WTC11 (cell line): ENCODE measurements at regions not wholly inside any gene's neighbourhood (a gene's known extent, or its start where the extent isn't known, plus 50 kb on each side); places are given as distances from the start of the nearest gene placed in this dataset.

ENCODE experiments used
- ATAC-seq: fragments of 200-7000 bp; cut with Tn5 transposase; 2 replicates; pipeline ENCODE4 v1.10.0; 2021; ENCODE audit warnings: mild to moderate bottlenecking, moderate library complexity
- CTCF ChIA-PET: fragments of 300-600 bp; sonication (Branson Sonifier 250); formaldehyde crosslinking; loops from one replicate; lab custom pipeline; 2021; ENCODE audit warnings: antibody characterized with exemption; lab: Charles Lee
- POLR2A ChIA-PET: fragments of 350-600 bp; sonication (Branson Sonifier 250); formaldehyde crosslinking; loops from one replicate; lab custom pipeline; 2021; ENCODE audit warnings: antibody characterized with exemption; lab: Charles Lee
- DNase-seq: peaks from one replicate; pipeline ENCODE4 v3.0.0; 2021; ENCODE audit warnings: low spot score
- H3K27ac Mint-ChIP-seq: 2 replicates; pipeline ENCODE4 v1.8.0; 2021; ENCODE audit warnings: mixed read lengths
- H3K27me3 Mint-ChIP-seq: 2 replicates; pipeline ENCODE4 v1.8.0; 2021; ENCODE audit warnings: low read depth, mild to moderate bottlenecking, moderate library complexity, mixed read lengths
- H3K36me3 Mint-ChIP-seq: 2 replicates; pipeline ENCODE4 v1.8.0; 2021; ENCODE audit warnings: mixed read lengths
- H3K4me1 Mint-ChIP-seq: 2 replicates; pipeline ENCODE4 v1.8.0; 2022; ENCODE audit warnings: mixed read lengths
- H3K4me3 Mint-ChIP-seq: 2 replicates; pipeline ENCODE4 v1.8.0; 2021; ENCODE audit warnings: mild to moderate bottlenecking, moderate library complexity, mixed read lengths
- H3K9me3 Mint-ChIP-seq: 2 replicates; pipeline ENCODE4 v1.8.0; 2021; ENCODE audit warnings: mixed read lengths
- ELF4 ChIP-seq: sonication (generic); formaldehyde crosslinking; IDR thresholded peaks from 2 replicates; pipeline ENCODE4 v1.8.1; 2022; ENCODE audit warnings: low read depth, mild to moderate bottlenecking, moderate library complexity, missing genetic modification reagents
- FOXK1 ChIP-seq: sonication (generic); formaldehyde crosslinking; IDR thresholded peaks from 2 replicates; pipeline ENCODE4 v1.8.0; 2022; ENCODE audit warnings: mild to moderate bottlenecking, moderate library complexity, missing genetic modification reagents
- GRHL2 ChIP-seq: fragments of 250-450 bp; sonication (Bioruptor Pico); IDR thresholded peaks from 2 replicates; pipeline ENCODE4 v1.8.0; 2022; ENCODE audit warnings: mild to moderate bottlenecking, moderate library complexity; ENCODE audit not compliant: insufficient replicate concordance, severe bottlenecking
- RELA ChIP-seq: sonication (generic); formaldehyde crosslinking; IDR thresholded peaks from 2 replicates; pipeline ENCODE4 v1.8.1; 2022; ENCODE audit warnings: missing genetic modification reagents, mild to moderate bottlenecking, borderline replicate concordance
- SMAD4 ChIP-seq: sonication (generic); formaldehyde crosslinking; IDR thresholded peaks from 2 replicates; pipeline ENCODE4 v1.8.0; 2022; ENCODE audit warnings: mild to moderate bottlenecking, missing genetic modification reagents
- TEAD1 ChIP-seq: sonication (generic); formaldehyde crosslinking; IDR thresholded peaks from 2 replicates; pipeline ENCODE4 v1.8.0; 2022; ENCODE audit warnings: mild to moderate bottlenecking, missing genetic modification reagents
- TP53 ChIP-seq: sonication (generic); formaldehyde crosslinking; IDR thresholded peaks from 2 replicates; pipeline ENCODE4 v1.8.1; 2023; ENCODE audit warnings: mild to moderate bottlenecking, missing genetic modification reagents
- ZNF232 ChIP-seq: sonication (generic); formaldehyde crosslinking; IDR thresholded peaks from 2 replicates; pipeline ENCODE4 v1.8.0; 2022; ENCODE audit warnings: mild to moderate bottlenecking, missing genetic modification reagents
- ZNF671 ChIP-seq: fragments of 250-450 bp; sonication (Bioruptor Pico); IDR thresholded peaks from 2 replicates; pipeline ENCODE4 v1.8.0; 2021; ENCODE audit warnings: mild to moderate bottlenecking
- TF ChIP-seq, protein P1 (sequence below): sonication (generic); formaldehyde crosslinking; conservative IDR thresholded peaks from 2 replicates; pipeline ENCODE4 v1.8.1; 2023; ENCODE audit warnings: mild to moderate bottlenecking, low read depth, missing genetic modification reagents, moderate library complexity
- TF ChIP-seq, protein P2 (sequence below): sonication (generic); formaldehyde crosslinking; IDR thresholded peaks from 2 replicates; pipeline ENCODE4 v1.8.0; 2022; ENCODE audit warnings: mild to moderate bottlenecking, missing genetic modification reagents
- TF ChIP-seq, protein P3 (sequence below): sonication (generic); formaldehyde crosslinking; IDR thresholded peaks from 2 replicates; pipeline ENCODE4 v1.8.1; 2022; ENCODE audit warnings: low read depth, mild to moderate bottlenecking, moderate library complexity, missing genetic modification reagents, borderline replicate concordance
- TF ChIP-seq, protein P4 (sequence below): fragments of 250-450 bp; sonication (Bioruptor Pico); IDR thresholded peaks from 2 replicates; pipeline ENCODE4 v1.9.0; 2021; ENCODE audit warnings: mild to moderate bottlenecking
- TF ChIP-seq, protein P5 (sequence below): sonication (generic); formaldehyde crosslinking; IDR thresholded peaks from 2 replicates; pipeline ENCODE4 v1.8.0; 2022; ENCODE audit warnings: missing genetic modification reagents
- TF ChIP-seq, protein P6 (sequence below): fragments of 250-450 bp; sonication (Bioruptor Pico); IDR thresholded peaks from 2 replicates; pipeline ENCODE4 v2.1.2; 2022; ENCODE audit warnings: mild to moderate bottlenecking, moderate library complexity
- TF ChIP-seq, protein P7 (sequence below): sonication (generic); formaldehyde crosslinking; IDR thresholded peaks from 2 replicates; pipeline ENCODE4 v1.8.1; 2023; ENCODE audit warnings: mild to moderate bottlenecking, missing genetic modification reagents, moderate library complexity
- TF ChIP-seq, protein P8 (sequence below): sonication (generic); formaldehyde crosslinking; IDR thresholded peaks from 2 replicates; pipeline ENCODE4 v1.8.0; 2022; ENCODE audit warnings: mild to moderate bottlenecking, missing genetic modification reagents

DNA sequence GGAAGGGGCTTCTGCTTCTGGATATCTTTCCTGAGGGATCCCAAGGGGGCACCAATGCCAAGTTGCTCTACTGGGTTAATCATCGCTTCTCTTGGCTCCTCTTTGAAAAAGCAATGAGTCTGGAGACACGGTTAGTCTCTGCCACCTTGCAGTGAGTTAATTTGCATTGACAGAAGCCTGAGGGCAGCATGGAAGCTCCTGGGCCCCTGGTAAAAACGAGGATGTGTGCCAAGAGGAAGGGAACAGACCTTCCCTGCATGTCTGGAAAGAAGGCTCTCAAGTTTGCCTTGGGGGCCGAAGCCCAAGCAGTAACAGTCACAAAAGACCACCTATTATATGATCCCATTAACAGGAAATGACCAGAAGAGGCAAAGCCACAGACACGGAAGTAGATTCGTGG is 86.7 kb downstream of the IRX5 start (continued):
- TF ChIP-seq, protein P1, sequence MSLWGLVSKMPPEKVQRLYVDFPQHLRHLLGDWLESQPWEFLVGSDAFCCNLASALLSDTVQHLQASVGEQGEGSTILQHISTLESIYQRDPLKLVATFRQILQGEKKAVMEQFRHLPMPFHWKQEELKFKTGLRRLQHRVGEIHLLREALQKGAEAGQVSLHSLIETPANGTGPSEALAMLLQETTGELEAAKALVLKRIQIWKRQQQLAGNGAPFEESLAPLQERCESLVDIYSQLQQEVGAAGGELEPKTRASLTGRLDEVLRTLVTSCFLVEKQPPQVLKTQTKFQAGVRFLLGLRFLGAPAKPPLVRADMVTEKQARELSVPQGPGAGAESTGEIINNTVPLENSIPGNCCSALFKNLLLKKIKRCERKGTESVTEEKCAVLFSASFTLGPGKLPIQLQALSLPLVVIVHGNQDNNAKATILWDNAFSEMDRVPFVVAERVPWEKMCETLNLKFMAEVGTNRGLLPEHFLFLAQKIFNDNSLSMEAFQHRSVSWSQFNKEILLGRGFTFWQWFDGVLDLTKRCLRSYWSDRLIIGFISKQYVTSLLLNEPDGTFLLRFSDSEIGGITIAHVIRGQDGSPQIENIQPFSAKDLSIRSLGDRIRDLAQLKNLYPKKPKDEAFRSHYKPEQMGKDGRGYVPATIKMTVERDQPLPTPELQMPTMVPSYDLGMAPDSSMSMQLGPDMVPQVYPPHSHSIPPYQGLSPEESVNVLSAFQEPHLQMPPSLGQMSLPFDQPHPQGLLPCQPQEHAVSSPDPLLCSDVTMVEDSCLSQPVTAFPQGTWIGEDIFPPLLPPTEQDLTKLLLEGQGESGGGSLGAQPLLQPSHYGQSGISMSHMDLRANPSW (CRISPR knock-in tag): no peak
- TF ChIP-seq RELA (CRISPR knock-in tag): no peak

DNA sequence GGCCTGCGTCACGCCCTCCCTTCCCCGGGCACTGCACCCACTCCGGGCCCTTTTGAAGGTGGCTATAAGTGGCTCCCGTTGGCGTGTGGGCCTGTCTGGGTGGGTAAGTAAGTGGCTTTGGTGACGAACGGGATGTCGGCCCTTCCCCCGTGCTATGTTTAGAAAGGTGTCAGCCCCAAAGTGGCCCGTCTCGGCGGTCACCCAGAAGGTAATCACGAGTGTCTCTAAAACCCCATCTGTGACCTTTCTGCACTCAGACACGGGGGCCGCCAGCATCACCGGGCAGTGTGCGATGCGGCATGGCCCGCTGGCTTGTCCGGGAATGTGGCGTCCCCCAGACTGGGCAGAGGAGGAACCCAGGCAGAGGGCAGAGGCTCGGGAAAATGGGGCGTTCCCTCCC is 88.2 kb downstream of the IRX5 start:
- H3K4me3 Mint-ChIP-seq: no peak overlapping the region
- H3K27ac Mint-ChIP-seq: no peak overlapping the region
- ATAC-seq (no peak), DNase-seq (no peak)
- H3K36me3 Mint-ChIP-seq: peaks cover 3% of the 10 kb centered on the region
- CTCF ChIA-PET: no interaction called here
- POLR2A ChIA-PET: no interaction called here
- peaks cover 20% of the 10 kb centered on the region for H3K9me3 Mint-ChIP-seq
- TF ChIP-seq RELA (CRISPR knock-in tag): no peak
- TF ChIP-seq ZNF671 (CRISPR knock-in tag): no peak
- TF ChIP-seq, protein P2, sequence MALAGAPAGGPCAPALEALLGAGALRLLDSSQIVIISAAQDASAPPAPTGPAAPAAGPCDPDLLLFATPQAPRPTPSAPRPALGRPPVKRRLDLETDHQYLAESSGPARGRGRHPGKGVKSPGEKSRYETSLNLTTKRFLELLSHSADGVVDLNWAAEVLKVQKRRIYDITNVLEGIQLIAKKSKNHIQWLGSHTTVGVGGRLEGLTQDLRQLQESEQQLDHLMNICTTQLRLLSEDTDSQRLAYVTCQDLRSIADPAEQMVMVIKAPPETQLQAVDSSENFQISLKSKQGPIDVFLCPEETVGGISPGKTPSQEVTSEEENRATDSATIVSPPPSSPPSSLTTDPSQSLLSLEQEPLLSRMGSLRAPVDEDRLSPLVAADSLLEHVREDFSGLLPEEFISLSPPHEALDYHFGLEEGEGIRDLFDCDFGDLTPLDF: no peak
- TF ChIP-seq SMAD4: no peak
- TF ChIP-seq ZNF232 (CRISPR knock-in tag): no peak
- H3K4me1 Mint-ChIP-seq: peaks cover 5% of the 10 kb centered on the region; the same call in 1 of the 2 replicates
- no peaks in the 10 kb centered on the region; the same call in 1 of the 2 replicates for H3K27me3 Mint-ChIP-seq

DNA sequence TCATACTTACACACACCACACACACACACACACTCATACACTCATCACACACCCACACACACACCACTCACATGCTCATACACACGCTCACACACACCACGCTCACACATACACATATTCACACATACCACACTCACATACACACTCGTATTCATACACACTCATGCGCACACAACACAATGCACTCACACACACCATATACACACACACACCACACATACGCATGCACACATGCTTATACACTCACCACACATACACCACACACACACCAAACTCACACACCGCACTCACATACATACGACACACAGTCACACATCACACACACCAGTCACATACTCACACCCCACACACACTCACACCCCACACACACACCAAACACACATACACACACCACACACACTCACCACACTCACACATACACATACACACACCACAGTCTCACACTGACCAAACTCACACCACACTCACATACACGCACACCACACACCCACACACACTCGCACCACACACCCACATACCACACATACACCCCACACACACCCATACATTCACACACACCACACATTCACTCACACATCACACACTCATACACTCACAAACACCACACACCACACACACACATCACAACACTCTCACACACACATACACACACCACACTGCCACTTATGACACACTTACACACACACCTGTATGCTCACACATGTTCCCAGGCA is 88.9 kb downstream of the IRX5 start:
- no peak overlapping the region for H3K27ac Mint-ChIP-seq
- H3K4me1 Mint-ChIP-seq: peaks cover 5% of the 10 kb centered on the region; the same call in 1 of the 2 replicates
- ATAC-seq (no peak), DNase-seq (no peak)
- H3K9me3 Mint-ChIP-seq: peaks cover 20% of the 10 kb centered on the region
- peaks cover 3% of the 10 kb centered on the region for H3K36me3 Mint-ChIP-seq
- ChIA-PET POLR2A (no interaction called here), CTCF (no interaction called here)
- H3K27me3 Mint-ChIP-seq: no peaks in the 10 kb centered on the region; the same call in 1 of the 2 replicates
- no peak overlapping the region for H3K4me3 Mint-ChIP-seq
- TF ChIP-seq ELF4 (CRISPR knock-in tag) (no peak), TEAD1 (CRISPR knock-in tag) (no peak), TP53 (CRISPR knock-in tag) (no peak), FOXK1 (CRISPR knock-in tag) (no peak), GRHL2 (no peak)
- TF ChIP-seq, protein P3, sequence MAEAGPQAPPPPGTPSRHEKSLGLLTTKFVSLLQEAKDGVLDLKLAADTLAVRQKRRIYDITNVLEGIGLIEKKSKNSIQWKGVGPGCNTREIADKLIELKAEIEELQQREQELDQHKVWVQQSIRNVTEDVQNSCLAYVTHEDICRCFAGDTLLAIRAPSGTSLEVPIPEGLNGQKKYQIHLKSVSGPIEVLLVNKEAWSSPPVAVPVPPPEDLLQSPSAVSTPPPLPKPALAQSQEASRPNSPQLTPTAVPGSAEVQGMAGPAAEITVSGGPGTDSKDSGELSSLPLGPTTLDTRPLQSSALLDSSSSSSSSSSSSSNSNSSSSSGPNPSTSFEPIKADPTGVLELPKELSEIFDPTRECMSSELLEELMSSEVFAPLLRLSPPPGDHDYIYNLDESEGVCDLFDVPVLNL (CRISPR knock-in tag): no peak
- TF ChIP-seq, protein P4, sequence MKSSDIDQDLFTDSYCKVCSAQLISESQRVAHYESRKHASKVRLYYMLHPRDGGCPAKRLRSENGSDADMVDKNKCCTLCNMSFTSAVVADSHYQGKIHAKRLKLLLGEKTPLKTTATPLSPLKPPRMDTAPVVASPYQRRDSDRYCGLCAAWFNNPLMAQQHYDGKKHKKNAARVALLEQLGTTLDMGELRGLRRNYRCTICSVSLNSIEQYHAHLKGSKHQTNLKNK: no peak
- TF ChIP-seq, protein P5, sequence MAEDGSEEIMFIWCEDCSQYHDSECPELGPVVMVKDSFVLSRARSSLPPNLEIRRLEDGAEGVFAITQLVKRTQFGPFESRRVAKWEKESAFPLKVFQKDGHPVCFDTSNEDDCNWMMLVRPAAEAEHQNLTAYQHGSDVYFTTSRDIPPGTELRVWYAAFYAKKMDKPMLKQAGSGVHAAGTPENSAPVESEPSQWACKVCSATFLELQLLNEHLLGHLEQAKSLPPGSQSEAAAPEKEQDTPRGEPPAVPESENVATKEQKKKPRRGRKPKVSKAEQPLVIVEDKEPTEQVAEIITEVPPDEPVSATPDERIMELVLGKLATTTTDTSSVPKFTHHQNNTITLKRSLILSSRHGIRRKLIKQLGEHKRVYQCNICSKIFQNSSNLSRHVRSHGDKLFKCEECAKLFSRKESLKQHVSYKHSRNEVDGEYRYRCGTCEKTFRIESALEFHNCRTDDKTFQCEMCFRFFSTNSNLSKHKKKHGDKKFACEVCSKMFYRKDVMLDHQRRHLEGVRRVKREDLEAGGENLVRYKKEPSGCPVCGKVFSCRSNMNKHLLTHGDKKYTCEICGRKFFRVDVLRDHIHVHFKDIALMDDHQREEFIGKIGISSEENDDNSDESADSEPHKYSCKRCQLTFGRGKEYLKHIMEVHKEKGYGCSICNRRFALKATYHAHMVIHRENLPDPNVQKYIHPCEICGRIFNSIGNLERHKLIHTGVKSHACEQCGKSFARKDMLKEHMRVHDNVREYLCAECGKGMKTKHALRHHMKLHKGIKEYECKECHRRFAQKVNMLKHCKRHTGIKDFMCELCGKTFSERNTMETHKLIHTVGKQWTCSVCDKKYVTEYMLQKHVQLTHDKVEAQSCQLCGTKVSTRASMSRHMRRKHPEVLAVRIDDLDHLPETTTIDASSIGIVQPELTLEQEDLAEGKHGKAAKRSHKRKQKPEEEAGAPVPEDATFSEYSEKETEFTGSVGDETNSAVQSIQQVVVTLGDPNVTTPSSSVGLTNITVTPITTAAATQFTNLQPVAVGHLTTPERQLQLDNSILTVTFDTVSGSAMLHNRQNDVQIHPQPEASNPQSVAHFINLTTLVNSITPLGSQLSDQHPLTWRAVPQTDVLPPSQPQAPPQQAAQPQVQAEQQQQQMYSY (CRISPR knock-in tag): no peak
- TF ChIP-seq, protein P6, sequence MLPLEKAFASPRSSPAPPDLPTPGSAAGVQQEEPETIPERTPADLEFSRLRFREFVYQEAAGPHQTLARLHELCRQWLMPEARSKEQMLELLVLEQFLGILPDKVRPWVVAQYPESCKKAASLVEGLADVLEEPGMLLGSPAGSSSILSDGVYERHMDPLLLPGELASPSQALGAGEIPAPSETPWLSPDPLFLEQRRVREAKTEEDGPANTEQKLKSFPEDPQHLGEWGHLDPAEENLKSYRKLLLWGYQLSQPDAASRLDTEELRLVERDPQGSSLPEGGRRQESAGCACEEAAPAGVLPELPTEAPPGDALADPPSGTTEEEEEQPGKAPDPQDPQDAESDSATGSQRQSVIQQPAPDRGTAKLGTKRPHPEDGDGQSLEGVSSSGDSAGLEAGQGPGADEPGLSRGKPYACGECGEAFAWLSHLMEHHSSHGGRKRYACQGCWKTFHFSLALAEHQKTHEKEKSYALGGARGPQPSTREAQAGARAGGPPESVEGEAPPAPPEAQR (CRISPR knock-in tag): no peak
- TF ChIP-seq, protein P7, sequence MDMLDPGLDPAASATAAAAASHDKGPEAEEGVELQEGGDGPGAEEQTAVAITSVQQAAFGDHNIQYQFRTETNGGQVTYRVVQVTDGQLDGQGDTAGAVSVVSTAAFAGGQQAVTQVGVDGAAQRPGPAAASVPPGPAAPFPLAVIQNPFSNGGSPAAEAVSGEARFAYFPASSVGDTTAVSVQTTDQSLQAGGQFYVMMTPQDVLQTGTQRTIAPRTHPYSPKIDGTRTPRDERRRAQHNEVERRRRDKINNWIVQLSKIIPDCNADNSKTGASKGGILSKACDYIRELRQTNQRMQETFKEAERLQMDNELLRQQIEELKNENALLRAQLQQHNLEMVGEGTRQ (CRISPR knock-in tag): no peak
- TF ChIP-seq, protein P8, sequence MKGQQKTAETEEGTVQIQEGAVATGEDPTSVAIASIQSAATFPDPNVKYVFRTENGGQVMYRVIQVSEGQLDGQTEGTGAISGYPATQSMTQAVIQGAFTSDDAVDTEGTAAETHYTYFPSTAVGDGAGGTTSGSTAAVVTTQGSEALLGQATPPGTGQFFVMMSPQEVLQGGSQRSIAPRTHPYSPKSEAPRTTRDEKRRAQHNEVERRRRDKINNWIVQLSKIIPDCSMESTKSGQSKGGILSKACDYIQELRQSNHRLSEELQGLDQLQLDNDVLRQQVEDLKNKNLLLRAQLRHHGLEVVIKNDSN (CRISPR knock-in tag): no peak
